WTC11 (cell line): ENCODE measurements at regions not wholly inside any gene's neighbourhood (a gene's known extent, or its start where the extent isn't known, plus 50 kb on each side); places are given as distances from the start of the nearest gene placed in this dataset.

Experiments
- ATAC-seq: fragments of 200-7000 bp; cut with Tn5 transposase; 2 replicates; pipeline ENCODE4 v1.10.0; 2021; ENCODE audit warnings: mild to moderate bottlenecking, moderate library complexity
- CTCF ChIA-PET: fragments of 300-600 bp; sonication (Branson Sonifier 250); formaldehyde crosslinking; loops from one replicate; lab custom pipeline; 2021; ENCODE audit warnings: antibody characterized with exemption; lab: Charles Lee
- POLR2A ChIA-PET: fragments of 350-600 bp; sonication (Branson Sonifier 250); formaldehyde crosslinking; loops from one replicate; lab custom pipeline; 2021; ENCODE audit warnings: antibody characterized with exemption; lab: Charles Lee
- DNase-seq: peaks from one replicate; pipeline ENCODE4 v3.0.0; 2021; ENCODE audit warnings: low spot score
- H3K27ac Mint-ChIP-seq: 2 replicates; pipeline ENCODE4 v1.8.0; 2021; ENCODE audit warnings: mixed read lengths
- H3K27me3 Mint-ChIP-seq: 2 replicates; pipeline ENCODE4 v1.8.0; 2021; ENCODE audit warnings: low read depth, mild to moderate bottlenecking, moderate library complexity, mixed read lengths
- H3K36me3 Mint-ChIP-seq: 2 replicates; pipeline ENCODE4 v1.8.0; 2021; ENCODE audit warnings: mixed read lengths
- H3K4me1 Mint-ChIP-seq: 2 replicates; pipeline ENCODE4 v1.8.0; 2022; ENCODE audit warnings: mixed read lengths
- H3K4me3 Mint-ChIP-seq: 2 replicates; pipeline ENCODE4 v1.8.0; 2021; ENCODE audit warnings: mild to moderate bottlenecking, moderate library complexity, mixed read lengths
- H3K9me3 Mint-ChIP-seq: 2 replicates; pipeline ENCODE4 v1.8.0; 2021; ENCODE audit warnings: mixed read lengths
- ARID4B ChIP-seq: sonication (generic); formaldehyde crosslinking; IDR thresholded peaks from 2 replicates; pipeline ENCODE4 v1.8.0; 2023; ENCODE audit warnings: missing genetic modification reagents, mild to moderate bottlenecking, borderline replicate concordance
- CBFB ChIP-seq: sonication (generic); formaldehyde crosslinking; IDR thresholded peaks from 2 replicates; pipeline ENCODE4 v1.8.1; 2022; ENCODE audit warnings: mild to moderate bottlenecking, low read depth, missing genetic modification reagents
- CDX4 ChIP-seq: fragments of 250-450 bp; sonication (Bioruptor Pico); IDR thresholded peaks from 2 replicates; pipeline ENCODE4 v1.9.0; 2021; ENCODE audit warnings: moderate library complexity, mild to moderate bottlenecking, inconsistent platforms, borderline replicate concordance
- E2F5 ChIP-seq: sonication (generic); formaldehyde crosslinking; IDR thresholded peaks from 2 replicates; pipeline ENCODE4 v1.8.1; 2022; ENCODE audit warnings: mild to moderate bottlenecking, moderate library complexity, missing genetic modification reagents
- OVOL2 ChIP-seq: fragments of 250-450 bp; sonication (Bioruptor Pico); IDR thresholded peaks from 2 replicates; pipeline ENCODE4 v1.9.0; 2021; ENCODE audit warnings: mild to moderate bottlenecking, borderline replicate concordance
- PREB ChIP-seq: sonication (generic); formaldehyde crosslinking; IDR thresholded peaks from 2 replicates; pipeline ENCODE4 v1.8.1; 2022; ENCODE audit warnings: mild to moderate bottlenecking, missing genetic modification reagents, moderate library complexity, borderline replicate concordance
- SMAD3 ChIP-seq: sonication (generic); formaldehyde crosslinking; IDR thresholded peaks from 2 replicates; pipeline ENCODE4 v1.8.0; 2022; ENCODE audit warnings: missing genetic modification reagents, mild to moderate bottlenecking, borderline replicate concordance
- SP1 ChIP-seq: sonication (generic); formaldehyde crosslinking; conservative IDR thresholded peaks from 2 replicates; pipeline ENCODE4 v1.8.1; 2022; ENCODE audit warnings: missing genetic modification reagents
- STAT6 ChIP-seq: sonication (generic); formaldehyde crosslinking; conservative IDR thresholded peaks from 2 replicates; pipeline ENCODE4 v1.8.1; 2023; ENCODE audit warnings: mild to moderate bottlenecking, low read depth, missing genetic modification reagents, moderate library complexity
- ZBTB43 ChIP-seq: sonication (generic); formaldehyde crosslinking; IDR thresholded peaks from 2 replicates; pipeline ENCODE4 v1.8.1; 2023; ENCODE audit warnings: mild to moderate bottlenecking, missing genetic modification reagents
- ZNF232 ChIP-seq: sonication (generic); formaldehyde crosslinking; IDR thresholded peaks from 2 replicates; pipeline ENCODE4 v1.8.0; 2022; ENCODE audit warnings: mild to moderate bottlenecking, missing genetic modification reagents
- ZNF281 ChIP-seq: sonication (generic); formaldehyde crosslinking; IDR thresholded peaks from 2 replicates; pipeline ENCODE4 v1.8.0; 2023; ENCODE audit warnings: mild to moderate bottlenecking, missing genetic modification reagents
- ZNF416 ChIP-seq: fragments of 250-450 bp; sonication (Bioruptor Pico); IDR thresholded peaks from 2 replicates; pipeline ENCODE4 v1.9.0; 2021; ENCODE audit warnings: mild to moderate bottlenecking, inconsistent platforms

GRCh38 chr12:123061441-123062205, 81.1 kb downstream of the ARL6IP4 start:
- CTCF ChIA-PET = interaction anchor here (0.8 kb wide), 1 partner anchor 194 kb away, joined by 3 read pairs; no protein-coding TSS in a partner anchor
- H3K4me3 Mint-ChIP-seq = no peak overlapping the region
- no peak overlapping the region for H3K27ac Mint-ChIP-seq

GRCh38 chr12:123059500-123059899, 79.0 kb downstream of the ARL6IP4 start:
- H3K9me3 Mint-ChIP-seq = no peaks in the 10 kb centered on the region
- CTCF ChIA-PET = interaction anchor here (1.0 to 1.8 kb wide), 5 partner anchors 15 to 199 kb away, joined by 3 to 5 read pairs (median 4); no protein-coding TSS in a partner anchor
- H3K4me1 Mint-ChIP-seq = 0 out of 2 replicates have a peak, but pooled peaks cover 2% of the 10 kb centered on the region
- no peak for DNase-seq
- POLR2A ChIA-PET = no interaction called here
- H3K36me3 Mint-ChIP-seq = no peaks in the 10 kb centered on the region
- no peak for TF ChIP-seq E2F5 (CRISPR knock-in tag)
- TF ChIP-seq CBFB (CRISPR knock-in tag) = no peak
- no peak for TF ChIP-seq STAT6
- no peak for TF ChIP-seq ZNF281
- TF ChIP-seq SMAD3 (CRISPR knock-in tag) = no peak
- no peak for TF ChIP-seq OVOL2 (CRISPR knock-in tag)
- TF ChIP-seq, all 79 proteins: peak for 0
- H3K27me3 Mint-ChIP-seq = no peaks in the 10 kb centered on the region; the same call in 1 of the 2 replicates
- no peak overlapping the region for H3K27ac Mint-ChIP-seq
- no peak for ATAC-seq
- no peak overlapping the region for H3K4me3 Mint-ChIP-seq

More at GRCh38 chr12:123061441-123062205, 81.1 kb downstream of the ARL6IP4 start:
- 0 out of 2 replicates have a peak, but pooled peaks cover 2% of the 10 kb centered on the region for H3K4me1 Mint-ChIP-seq
- POLR2A ChIA-PET = interaction anchor here (0.5 kb wide), 1 partner anchor 115 kb away, joined by 3 read pairs; no protein-coding TSS in a partner anchor
- H3K9me3 Mint-ChIP-seq = no peaks in the 10 kb centered on the region
- TF ChIP-seq ZBTB43 (CRISPR knock-in tag) (no peak), SP1 (CRISPR knock-in tag) (no peak)
- DNase-seq = no peak
- H3K36me3 Mint-ChIP-seq = no peaks in the 10 kb centered on the region
- ATAC-seq = no peak
- H3K27me3 Mint-ChIP-seq = no peaks in the 10 kb centered on the region; the same call in 1 of the 2 replicates

- Mint-ChIP-seq H3K27ac (no peak overlapping the region), H3K36me3 (no peaks in the 10 kb centered on the region), H3K27me3 (no peaks in the 10 kb centered on the region; the same call in 1 of the 2 replicates), H3K4me1 (0 out of 2 replicates have a peak, but pooled peaks cover 2% of the 10 kb centered on the region), H3K4me3 (no peak overlapping the region), H3K9me3 (no peaks in the 10 kb centered on the region)
- ATAC-seq = no peak
- no peak for DNase-seq
- POLR2A ChIA-PET = interaction anchor here (0.5 kb wide), 1 partner anchor 284 kb away, joined by 7 read pairs; no protein-coding TSS in a partner anchor
- CTCF ChIA-PET = interaction anchor here (1.0 to 1.8 kb wide), 5 partner anchors 14 to 199 kb away, joined by 3 to 5 read pairs (median 4); no protein-coding TSS in a partner anchor
- TF ChIP-seq PREB (CRISPR knock-in tag) = no peak
- TF ChIP-seq CDX4 (CRISPR knock-in tag) = no peak
- TF ChIP-seq ZNF416 (CRISPR knock-in tag) = no peak
- TF ChIP-seq ARID4B (CRISPR knock-in tag) = no peak
- no peak for TF ChIP-seq ZNF232 (CRISPR knock-in tag)
These were observed 78.5 kb downstream of the ARL6IP4 start for GRCh38 chr12:123058980-123059379.
